GM23248 (cell line): ENCODE measurements at regions not wholly inside any gene's neighbourhood (a gene's known extent, or its start where the extent isn't known, plus 50 kb on each side); places are given as distances from the start of the nearest gene placed in this dataset.
"Not testable (repeated sequence)": the region's sequence is repeated elsewhere in the genome, so short reads cannot be mapped to it uniquely, and the experiment has no call there.

Experiments used
- DNase-seq: peaks from one replicate; pipeline ENCODE4 v3.0.0-alpha.2; 2015
- H2AFZ ChIP-seq: fragments of 200-600 bp; sonication (generic); 2 replicates; pipeline ENCODE4 v1.6.1; 2016; ENCODE audit warnings: antibody characterized with exemption
- H3F3A ChIP-seq: fragments of 200-600 bp; sonication (generic); 2 replicates; pipeline ENCODE4 v1.6.1; 2016; ENCODE audit warnings: mild to moderate bottlenecking, antibody characterized with exemption, mixed run types; ENCODE audit not compliant: insufficient read depth
- H3K27ac ChIP-seq: fragments of 200-600 bp; sonication (generic); 2 replicates; pipeline ENCODE4 v1.5.1; 2016; ENCODE audit warnings: mild to moderate bottlenecking
- H3K27me3 ChIP-seq: fragments of 200-600 bp; sonication (generic); replicated peaks from 2 replicates; pipeline ENCODE4 v1.6.1; 2016; ENCODE audit warnings: mild to moderate bottlenecking; ENCODE audit not compliant: insufficient read depth
- H3K36me3 ChIP-seq: fragments of 200-600 bp; sonication (generic); 2 replicates; pipeline ENCODE4 v1.6.1; 2016; ENCODE audit warnings: low read depth, mild to moderate bottlenecking
- H3K4me1 ChIP-seq: fragments of 200-600 bp; sonication (generic); 2 replicates; pipeline ENCODE4 v1.6.1; 2016; ENCODE audit warnings: mild to moderate bottlenecking; ENCODE audit not compliant: insufficient read depth
- H3K4me2 ChIP-seq: fragments of 200-600 bp; sonication (generic); one replicate; pipeline ENCODE4 v1.6.1; 2016; ENCODE audit warnings: mild to moderate bottlenecking; ENCODE audit not compliant: unreplicated experiment
- H3K4me3 ChIP-seq: fragments of 200-600 bp; sonication (generic); 2 replicates; pipeline ENCODE4 v1.5.1; 2016; ENCODE audit warnings: mild to moderate bottlenecking
- H3K79me2 ChIP-seq: fragments of 200-600 bp; sonication (generic); 2 replicates; pipeline ENCODE4 v1.6.1; 2016; ENCODE audit warnings: mild to moderate bottlenecking; ENCODE audit not compliant: insufficient read depth
- H3K9ac ChIP-seq: fragments of 200-600 bp; sonication (generic); 2 replicates; pipeline ENCODE4 v1.6.1; 2016; ENCODE audit warnings: mild to moderate bottlenecking
- H3K9me2 ChIP-seq: fragments of 200-600 bp; sonication (generic); 2 replicates; pipeline ENCODE4 v1.6.1; 2016; ENCODE audit warnings: mixed run types, mild to moderate bottlenecking, moderate library complexity; ENCODE audit not compliant: insufficient read depth
- H3K9me3 ChIP-seq: fragments of 200-600 bp; sonication (generic); one replicate; pipeline ENCODE4 v1.6.1; 2017; ENCODE audit warnings: low read depth
- H4K20me1 ChIP-seq: fragments of 200-600 bp; sonication (generic); 2 replicates; pipeline ENCODE4 v1.6.0; 2016; ENCODE audit not compliant: insufficient read depth
- EZH2 ChIP-seq: fragments of 200-600 bp; sonication (generic); IDR thresholded peaks from 2 replicates; pipeline ENCODE4 v1.6.1; 2018; ENCODE audit warnings: antibody characterized with exemption, mild to moderate bottlenecking; ENCODE audit not compliant: insufficient read depth, poor library complexity, severe bottlenecking
- EZH2phosphoT487 ChIP-seq: fragments of 200-600 bp; sonication (generic); IDR thresholded peaks from 2 replicates; pipeline ENCODE4 v1.6.1; 2018; ENCODE audit warnings: antibody characterized with exemption, moderate library complexity, mild to moderate bottlenecking, low read depth; ENCODE audit not compliant: insufficient read depth
- WGBS, 2 experiments: methylation state at CpG; one replicate each; pipeline ENCODE4 v1.1.6; 2015 to 2017; ENCODE audit warnings: low lambda C conversion rate in 2 of 2, low coverage in 1 of 2; ENCODE audit errors: missing lambda C conversion rate in 2 of 2; 5-methylcytosine and 5-hydroxymethylcytosine counted together
- in situ Hi-C: fragments of 300-500 bp; cut with MboI; formaldehyde crosslinking; loops from 2 replicates; pipeline ENCODE4 v1.15.0; 2020

DNA sequence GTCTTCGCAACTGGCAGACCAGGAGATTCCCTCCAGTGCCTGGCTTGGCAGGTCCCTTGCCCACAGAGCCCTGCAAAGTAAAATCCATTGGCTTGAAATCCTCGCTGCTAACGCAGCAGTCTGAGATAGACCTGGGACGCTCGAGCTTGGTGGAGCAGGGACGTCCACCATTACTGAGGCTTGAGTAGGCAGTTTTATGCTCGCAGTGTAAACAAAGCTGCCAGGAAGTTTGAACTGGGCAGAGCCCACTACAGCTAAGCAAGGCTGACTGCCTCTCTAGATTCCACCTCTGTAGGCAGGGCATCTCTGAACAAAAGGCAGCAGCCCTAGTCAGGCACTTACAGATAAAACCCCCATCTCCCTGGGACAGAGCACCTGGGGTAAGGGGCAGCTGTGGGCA, 205.0 kb upstream of the MME start:
- in situ Hi-C loops, result no loop called here
- H3K4me2 ChIP-seq, result no peak overlapping the region
- H3F3A ChIP-seq, result no peaks in the 10 kb centered on the region
- no peak overlapping the region for H3K9ac ChIP-seq
- no peak for DNase-seq
- TF ChIP-seq EZH2 (no peak), EZH2phosphoT487 (no peak)
- H3K27me3 ChIP-seq, result no peaks in the 10 kb centered on the region
- H3K27ac ChIP-seq, result no peak overlapping the region
- WGBS, 2 experiments, result 96 to 98% methylated on average over 7 of the region's 7 CpGs
- no peaks in the 10 kb centered on the region for H3K79me2 ChIP-seq
- no peaks in the 10 kb centered on the region for H3K4me1 ChIP-seq
- H3K4me3 ChIP-seq, result no peak overlapping the region
- no peaks in the 10 kb centered on the region for H4K20me1 ChIP-seq
- H3K9me3 ChIP-seq, result no peaks in the 10 kb centered on the region
- no peaks in the 10 kb centered on the region for H3K9me2 ChIP-seq
- no peak overlapping the region for H2AFZ ChIP-seq
- H3K36me3 ChIP-seq, result no peaks in the 10 kb centered on the region

DNA sequence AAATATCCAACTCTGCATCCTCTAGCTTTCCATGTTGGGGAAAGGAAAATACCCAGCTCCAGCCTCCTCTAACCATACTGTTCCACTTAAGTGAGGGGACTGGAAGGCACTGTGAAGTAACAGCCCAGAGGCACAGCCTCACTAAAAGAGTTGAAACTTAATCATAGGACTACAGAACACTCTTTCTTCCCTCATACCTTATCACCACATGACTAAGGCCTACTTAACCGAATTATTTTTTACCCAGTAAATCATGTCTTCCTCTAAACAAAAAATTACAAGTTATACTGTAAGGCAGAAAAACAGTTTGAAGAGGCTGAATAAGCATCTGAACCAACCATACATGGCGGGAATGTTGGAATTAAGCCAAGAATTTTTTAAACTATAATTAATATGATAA, 207.4 kb upstream of the MME start:
- TF ChIP-seq EZH2phosphoT487 (no peak), EZH2 (no peak)
- no peaks in the 10 kb centered on the region for H3K9me3 ChIP-seq
- no peaks in the 10 kb centered on the region for H3K9me2 ChIP-seq
- DNase-seq, result no peak
- no peak overlapping the region for H3K9ac ChIP-seq
- no peaks in the 10 kb centered on the region for H3K4me1 ChIP-seq
- H3K79me2 ChIP-seq, result no peaks in the 10 kb centered on the region
- no peaks in the 10 kb centered on the region for H3K36me3 ChIP-seq
- no peak overlapping the region for H3K4me3 ChIP-seq
- no peaks in the 10 kb centered on the region for H4K20me1 ChIP-seq
- H2AFZ ChIP-seq, result no peak overlapping the region
- in situ Hi-C loops, result no loop called here
- H3K4me2 ChIP-seq, result no peak overlapping the region
- 93 to 94% methylated on average over 2 of the region's 2 CpGs for WGBS, 2 experiments
- H3K27me3 ChIP-seq, result no peaks in the 10 kb centered on the region
- H3F3A ChIP-seq, result no peaks in the 10 kb centered on the region
- H3K27ac ChIP-seq, result no peak overlapping the region

DNA sequence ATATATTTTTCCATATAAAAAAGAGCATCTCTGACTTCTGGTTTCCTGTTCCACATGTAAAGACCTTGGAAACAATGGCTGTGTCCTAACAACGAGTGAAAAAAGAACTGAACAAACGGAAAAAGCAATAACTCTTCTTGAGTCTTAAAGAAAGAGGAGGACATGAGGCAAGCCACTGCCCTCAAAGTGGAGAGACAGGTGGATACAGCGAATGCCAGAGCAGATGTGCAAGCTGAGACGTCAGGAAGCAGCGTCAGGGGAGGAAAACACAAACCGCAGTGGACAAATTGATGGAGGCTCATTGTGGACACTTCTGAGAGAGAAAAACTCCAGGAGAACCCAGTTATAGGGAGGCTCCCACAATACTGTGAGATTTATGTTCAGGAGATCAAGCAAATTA, 208.0 kb upstream of the MME start:
- Histone ChIP-seq H3K36me3 (no peaks in the 10 kb centered on the region), H3K9ac (no peak overlapping the region), H3K79me2 (no peaks in the 10 kb centered on the region), H3K4me1 (no peaks in the 10 kb centered on the region), H3K27ac (no peak overlapping the region), H2AFZ (no peak overlapping the region), H4K20me1 (no peaks in the 10 kb centered on the region), H3K9me3 (no peaks in the 10 kb centered on the region), H3K9me2 (no peaks in the 10 kb centered on the region), H3K27me3 (no peaks in the 10 kb centered on the region), H3K4me3 (no peak overlapping the region), H3F3A (no peaks in the 10 kb centered on the region), H3K4me2 (no peak overlapping the region)
- WGBS, 2 experiments, result 84 to 90% methylated on average over 6 of the region's 6 CpGs
- TF ChIP-seq EZH2 (no peak), EZH2phosphoT487 (no peak)
- in situ Hi-C loops, result no loop called here
- DNase-seq, result no peak

DNA sequence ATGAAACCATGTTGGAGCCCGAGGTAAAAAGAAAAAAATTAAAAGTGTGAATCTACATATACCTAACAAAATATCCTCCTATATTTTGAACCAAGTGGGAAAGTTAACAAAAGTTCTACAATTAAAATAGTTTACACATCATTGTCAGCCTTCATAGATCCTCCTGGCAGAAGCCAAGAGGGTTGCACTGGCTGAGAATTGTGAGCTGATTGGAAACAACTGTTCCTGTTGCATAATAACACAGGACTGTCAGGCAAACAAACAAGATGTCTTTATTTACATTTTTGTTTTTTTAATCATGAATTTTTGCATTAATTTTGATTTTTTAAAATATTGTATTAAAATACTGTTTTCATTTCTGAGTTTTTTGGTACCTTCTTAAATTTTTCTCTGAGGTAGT, 215.2 kb upstream of the MME start:
- no peak overlapping the region for H2AFZ ChIP-seq
- no peaks in the 10 kb centered on the region for H3K9me2 ChIP-seq
- no peaks in the 10 kb centered on the region for H3K27me3 ChIP-seq
- H3K4me3 ChIP-seq, result no peak overlapping the region
- TF ChIP-seq EZH2, result no peak
- no peak for TF ChIP-seq EZH2phosphoT487
- no peaks in the 10 kb centered on the region for H3F3A ChIP-seq
- H3K79me2 ChIP-seq, result no peaks in the 10 kb centered on the region
- H3K27ac ChIP-seq, result no peak overlapping the region
- H3K4me2 ChIP-seq, result no peak overlapping the region
- no peaks in the 10 kb centered on the region for H3K9me3 ChIP-seq
- peaks cover 4% of the 10 kb centered on the region; the same call in 1 of the 2 replicates for H3K4me1 ChIP-seq
- no peaks in the 10 kb centered on the region for H3K36me3 ChIP-seq
- WGBS, 2 experiments, result 14 to 15% methylated on average over 1 of the region's 1 CpG
- in situ Hi-C loops, result no loop called here
- DNase-seq, result peak; percentile 10
- H3K9ac ChIP-seq, result no peak overlapping the region
- no peaks in the 10 kb centered on the region for H4K20me1 ChIP-seq

DNA sequence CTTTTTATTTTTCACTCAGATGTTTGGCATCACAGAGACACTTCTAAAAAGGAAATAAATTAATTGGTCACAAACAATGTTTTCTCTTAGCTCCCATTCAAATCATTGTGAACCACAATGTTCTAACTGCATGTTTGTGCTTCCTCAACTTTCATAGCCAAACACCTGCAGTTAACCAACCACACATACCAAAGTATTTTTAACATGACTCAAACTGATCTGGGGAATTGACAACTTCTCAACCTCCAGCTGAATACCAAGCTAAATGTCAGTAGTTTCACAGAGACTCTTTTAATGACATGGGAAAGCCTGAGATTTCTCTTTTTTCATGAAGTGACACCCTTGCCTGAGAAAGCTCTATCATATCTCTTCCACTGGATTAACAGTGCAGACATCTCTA, 217.9 kb upstream of the MME start:
- no peaks in the 10 kb centered on the region for H3K27me3 ChIP-seq
- H3F3A ChIP-seq, result no peaks in the 10 kb centered on the region
- no peak overlapping the region for H3K4me2 ChIP-seq
- H3K4me3 ChIP-seq, result no peak overlapping the region
- peaks cover 4% of the 10 kb centered on the region; the same call in 1 of the 2 replicates for H3K4me1 ChIP-seq
- no peak overlapping the region for H2AFZ ChIP-seq
- H3K9ac ChIP-seq, result no peak overlapping the region
- no peaks in the 10 kb centered on the region for H3K79me2 ChIP-seq
- in situ Hi-C loops, result no loop called here
- DNase-seq, result peak; percentile 5
- no peak for TF ChIP-seq EZH2
- TF ChIP-seq EZH2phosphoT487, result no peak
- no peaks in the 10 kb centered on the region for H3K36me3 ChIP-seq
- H3K9me3 ChIP-seq, result no peaks in the 10 kb centered on the region
- H4K20me1 ChIP-seq, result no peaks in the 10 kb centered on the region
- H3K27ac ChIP-seq, result no peak overlapping the region
- no peaks in the 10 kb centered on the region for H3K9me2 ChIP-seq

DNA sequence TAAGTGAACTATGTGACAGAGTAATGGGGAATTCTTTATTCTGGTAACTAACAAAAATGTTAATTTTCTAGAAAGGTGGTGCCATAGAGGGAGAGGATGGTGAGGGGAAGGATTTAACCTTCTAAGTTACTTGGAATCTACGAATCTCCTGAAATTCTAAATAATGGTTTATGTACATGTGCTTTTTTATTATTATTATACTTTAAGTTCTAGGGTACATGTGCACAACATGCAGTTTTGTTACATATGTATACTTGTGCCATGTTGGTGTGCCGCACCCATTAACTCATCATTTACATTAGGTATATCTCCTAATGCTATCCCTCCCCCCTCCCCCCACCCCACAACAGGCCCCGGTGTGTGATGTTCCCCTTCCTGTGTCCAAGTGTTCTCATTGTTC, 227.1 kb upstream of the MME start:
- H3K4me2 ChIP-seq, H3K36me3 ChIP-seq, DNase-seq, H3K4me1 ChIP-seq, H4K20me1 ChIP-seq, in situ Hi-C loops, H3K9ac ChIP-seq, H3K9me2 ChIP-seq, H3F3A ChIP-seq, H3K27me3 ChIP-seq, H3K27ac ChIP-seq, H2AFZ ChIP-seq, H3K79me2 ChIP-seq, H3K9me3 ChIP-seq, H3K4me3 ChIP-seq: not testable (repeated sequence)
- WGBS, 2 experiments, result 65 to 80% methylated on average over 2 to 3 of the region's 3 CpGs
